RWPE1 (cell line): ENCODE measurements at regions not wholly inside any gene's neighbourhood (a gene's known extent, or its start where the extent isn't known, plus 50 kb on each side); places are given as distances from the start of the nearest gene placed in this dataset.
"Not testable (repeated sequence)": the region's sequence is repeated elsewhere in the genome, so short reads cannot be mapped to it uniquely, and the experiment has no call there.

Source experiments
- CTCF ChIA-PET: fragments of 350-600 bp; sonication (Branson Sonifier 250); formaldehyde crosslinking; extraction: SDS; loops from one replicate; lab custom pipeline; 2021; lab: Yijun Ruan, JAX
- POLR2A ChIA-PET: fragments of 400-600 bp; formaldehyde crosslinking; extraction: SDS; loops from one replicate; lab custom pipeline; 2020; ENCODE audit warnings: antibody characterized with exemption; ENCODE audit not compliant: low non-redundant PET; lab: Yijun Ruan, JAX
- DNase-seq: peaks from one replicate; pipeline ENCODE4 v3.0.0; 2012; ENCODE audit warnings: low spot score
- H3K27ac ChIP-seq: fragments of 450-650 bp; 2 replicates; pipeline ENCODE4 v1.5.1; 2017
- CTCF ChIP-seq: fragments of 450-650 bp; conservative IDR thresholded peaks from 2 replicates; pipeline ENCODE4 v1.5.1; 2017; ENCODE audit warnings: low read depth, mild to moderate bottlenecking

GRCh38 chr1:105088166-105088565, 1338.5 kb downstream of the AMY1C start:
- POLR2A ChIA-PET, result no interaction called here
- TF ChIP-seq CTCF, result no peak
- no peak overlapping the region for H3K27ac ChIP-seq
- CTCF ChIA-PET, result no interaction called here
- no peak for DNase-seq

- CTCF ChIA-PET, POLR2A ChIA-PET, H3K27ac ChIP-seq, DNase-seq: not testable (repeated sequence)
These were observed 1344.2 kb downstream of the AMY1C start for GRCh38 chr1:105093893-105094292.

- no peak overlapping the region for H3K27ac ChIP-seq
- ChIA-PET POLR2A (no interaction called here), CTCF (interaction anchor here (0.6 kb wide), 1 partner anchor 896 kb away, joined by 4 read pairs; no protein-coding TSS in a partner anchor)
- DNase-seq, result no peak
- no peak for TF ChIP-seq CTCF
These were observed 1350.4 kb downstream of the AMY1C start for GRCh38 chr1:105100102-105100501.

- no peak for DNase-seq
- no peak for TF ChIP-seq CTCF
- ChIA-PET CTCF (interaction anchor here (0.7 kb wide), 1 partner anchor 1660 kb away, joined by 5 read pairs; no protein-coding TSS in a partner anchor), POLR2A (no interaction called here)
- no peak overlapping the region for H3K27ac ChIP-seq
These were observed 1351.6 kb downstream of the AMY1C start for GRCh38 chr1:105101261-105101660.

GRCh38 chr1:105102371-105102770, 1352.7 kb downstream of the AMY1C start:
- DNase-seq, result no peak
- CTCF ChIA-PET, result no interaction called here
- no peak for TF ChIP-seq CTCF
- no peak overlapping the region for H3K27ac ChIP-seq
- POLR2A ChIA-PET, result no interaction called here

GRCh38 chr1:105122041-105122440, 1372.3 kb downstream of the AMY1C start:
- ChIA-PET CTCF (no interaction called here), POLR2A (no interaction called here)
- DNase-seq, result no peak
- TF ChIP-seq CTCF, result no peak
- H3K27ac ChIP-seq, result no peak overlapping the region

- no peak for TF ChIP-seq CTCF
- H3K27ac ChIP-seq, result no peak overlapping the region
- DNase-seq, result peak; percentile 13
- ChIA-PET POLR2A (no interaction called here), CTCF (interaction anchor here (0.6 kb wide), 2 partner anchors 10 to 487 kb away, joined by 3 to 4 read pairs; no protein-coding TSS in a partner anchor)
These were observed 1388.1 kb downstream of the AMY1C start for GRCh38 chr1:105137543-105138457.
